Transverse colon (tissue), 4 donors: ENCODE measurements at regions not wholly inside any gene's neighbourhood (a gene's known extent, or its start where the extent isn't known, plus 50 kb on each side); places are given as distances from the start of the nearest gene placed in this dataset.

Source experiments
- DNase-seq: peaks from one replicate; pipeline ENCODE4 v3.0.0-alpha.2; 2019
- H3K27ac ChIP-seq, 4 donors: fragments of 200-600 bp; sonication (generic); 2 replicates each; pipeline ENCODE4 v1.5.1; 2016 to 2018; ENCODE audit warnings: inconsistent platforms in 4 of 4
- H3K27me3 ChIP-seq: fragments of 200-600 bp; sonication (generic); 2 replicates; pipeline ENCODE4 v1.5.1; 2017; ENCODE audit warnings: inconsistent platforms
- H3K36me3 ChIP-seq, 4 donors: fragments of 200-600 bp; sonication (generic); 2 replicates each; pipeline ENCODE4 v1.5.1; 2017 to 2019; ENCODE audit warnings: inconsistent platforms in 4 of 4
- H3K4me1 ChIP-seq, 4 donors: fragments of 200-600 bp; sonication (generic); 2 replicates each; pipeline ENCODE4 v1.5.1; 2017 to 2020; ENCODE audit warnings: inconsistent platforms in 4 of 4
- H3K4me3 ChIP-seq, 4 donors: fragments of 200-600 bp; sonication (generic); 1 replicate in 1 of 4; 2 replicates in 3 of 4; pipeline versions ENCODE4 v1.5.1 to v1.6.1; 2017 to 2019; ENCODE audit warnings: inconsistent platforms in 4 of 4
- H3K9me3 ChIP-seq, 2 donors: fragments of 200-600 bp; sonication (generic); 2 replicates each; pipeline ENCODE4 v1.5.1; 2017 to 2019; ENCODE audit warnings: inconsistent platforms in 2 of 2
- EP300 ChIP-seq: sonication (generic); formaldehyde crosslinking; IDR thresholded peaks from one replicate; pipeline ENCODE4 v1.6.1; 2017; ENCODE audit warnings: antibody characterized with exemption, low read depth
- POLR2A ChIP-seq: fragments of 450-650 bp; IDR thresholded peaks from one replicate; pipeline ENCODE4 v1.6.1; 2016; ENCODE audit warnings: antibody characterized with exemption, mild to moderate bottlenecking, moderate library complexity
- POLR2AphosphoS5 ChIP-seq, 3 donors: sonication (generic); formaldehyde crosslinking; IDR thresholded peaks; one replicate each; pipeline ENCODE4 v1.6.1; 2016; ENCODE audit warnings: antibody characterized with exemption in 3 of 3
- WGBS, 2 donors: methylation state at CpG; one replicate each; pipeline ENCODE4 v1.1.5; 2018; ENCODE audit warnings: low coverage in 1 of 2; 5-methylcytosine and 5-hydroxymethylcytosine counted together
- in situ Hi-C, 4 donors: fragments of 200-750 bp; cut with MboI; loops; one replicate each; pipeline versions ENCODE4 v1.15.0 to v1.15.1; 2017; ENCODE audit warnings: low sequenced_read_pairs in 3 of 4, low pct_ligation_motif_present in 1 of 4, low pct_unique_long_range_greater_than_20kb in 1 of 4
- intact Hi-C: fragments of 100-400 bp; cut with DNase I; formaldehyde crosslinking; loops from one replicate; pipeline ENCODE4 v1.15.1; 2023; ENCODE audit warnings: low total_unique reads
- TF ChIP-seq, protein P1 (sequence below), 5 experiments: fragments of 200-600 bp in 3 of 5; fragments of 450-650 bp in 2 of 5; sonication (generic) in 3 of 5; IDR thresholded peaks; 1 replicate in 2 of 5; 2 replicates in 3 of 5; pipeline ENCODE4 v1.5.1; 2016 to 2017; ENCODE audit warnings: antibody characterized with exemption in 5 of 5, inconsistent platforms in 3 of 5, mild to moderate bottlenecking in 2 of 5, moderate library complexity in 1 of 5

DNA sequence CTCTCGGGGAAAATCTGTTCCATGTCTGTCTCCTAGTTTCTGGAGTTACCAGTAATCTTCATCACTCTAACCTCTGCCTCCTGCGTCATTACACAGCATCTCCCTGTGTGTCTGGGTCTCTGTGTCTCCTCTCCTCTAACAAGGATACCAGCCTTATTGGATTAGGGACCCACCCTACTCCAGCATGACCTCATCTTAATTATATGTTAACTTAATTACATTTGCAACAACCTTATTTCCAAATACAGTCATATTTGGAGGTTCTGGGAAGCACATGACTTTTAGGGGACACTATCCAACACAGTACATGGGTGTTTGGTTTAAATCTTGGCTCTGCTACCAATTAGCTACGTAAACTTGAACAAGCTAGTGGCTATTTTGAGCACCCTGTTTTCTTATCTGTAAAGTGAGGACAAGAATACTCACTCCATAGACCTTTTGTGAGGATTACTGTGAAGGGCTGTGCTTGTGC, 83.9 kb upstream of the SGIP1 start:
- Histone ChIP-seq H3K4me3 (no peak overlapping the region), H3K4me1 (peaks cover 0 to 32% (median 7%) of the 10 kb centered on the region in 4 donors), H3K36me3 (no peaks in the 10 kb centered on the region), H3K9me3 (no peaks in the 10 kb centered on the region), H3K27me3 (no peaks in the 10 kb centered on the region), H3K27ac (peak overlapping the region; percentile 38 to 68 (median 56))
- intact Hi-C loops: no loop called here
- 62 to 88% methylated on average over 1 to 3 of the region's 3 CpGs for WGBS, 2 donors
- DNase-seq: no peak
- in situ Hi-C loops: loop anchor here (10.0 to 25.0 kb wide), 4 partner anchors 488 to 738 kb away; no protein-coding TSS in a partner anchor
- TF ChIP-seq EP300 (peak; percentile 32), POLR2AphosphoS5 (IDR thresholded peaks at IDR 0.05) (peak in 2 of 3 donors; percentile 36 to 54), POLR2A (no peak)

- H3K27ac ChIP-seq: peak overlapping the region; percentile 38 to 68 (median 56)
These were observed 83.1 kb upstream of the SGIP1 start for GRCh38 chr1:66450847-66451246.

DNA sequence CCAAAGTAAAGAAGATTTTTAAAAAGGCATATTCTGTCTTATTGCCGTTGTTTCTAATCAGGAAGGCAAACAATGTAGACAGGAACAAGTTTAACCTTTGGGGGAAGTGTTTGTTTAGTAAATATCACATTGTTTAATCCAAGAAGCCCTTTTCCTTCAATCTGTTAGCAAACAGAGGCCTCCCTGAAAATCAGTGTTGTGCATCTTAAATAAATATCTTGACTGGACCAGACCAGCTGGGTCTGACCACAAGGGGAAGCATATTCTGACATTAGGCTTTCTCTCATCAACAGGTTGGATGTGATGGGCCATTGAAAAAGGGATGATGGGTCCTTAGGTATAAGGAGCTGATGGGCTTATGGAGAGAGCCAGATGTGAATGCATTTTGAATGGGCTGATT, 81.8 kb upstream of the SGIP1 start:
- H3K27me3 ChIP-seq: no peaks in the 10 kb centered on the region
- H3K36me3 ChIP-seq: no peaks in the 10 kb centered on the region
- WGBS, 2 donors: 43 to 48% methylated on average over 1 of the region's 1 CpG
- H3K27ac ChIP-seq: no peak overlapping the region
- TF ChIP-seq, protein P1, sequence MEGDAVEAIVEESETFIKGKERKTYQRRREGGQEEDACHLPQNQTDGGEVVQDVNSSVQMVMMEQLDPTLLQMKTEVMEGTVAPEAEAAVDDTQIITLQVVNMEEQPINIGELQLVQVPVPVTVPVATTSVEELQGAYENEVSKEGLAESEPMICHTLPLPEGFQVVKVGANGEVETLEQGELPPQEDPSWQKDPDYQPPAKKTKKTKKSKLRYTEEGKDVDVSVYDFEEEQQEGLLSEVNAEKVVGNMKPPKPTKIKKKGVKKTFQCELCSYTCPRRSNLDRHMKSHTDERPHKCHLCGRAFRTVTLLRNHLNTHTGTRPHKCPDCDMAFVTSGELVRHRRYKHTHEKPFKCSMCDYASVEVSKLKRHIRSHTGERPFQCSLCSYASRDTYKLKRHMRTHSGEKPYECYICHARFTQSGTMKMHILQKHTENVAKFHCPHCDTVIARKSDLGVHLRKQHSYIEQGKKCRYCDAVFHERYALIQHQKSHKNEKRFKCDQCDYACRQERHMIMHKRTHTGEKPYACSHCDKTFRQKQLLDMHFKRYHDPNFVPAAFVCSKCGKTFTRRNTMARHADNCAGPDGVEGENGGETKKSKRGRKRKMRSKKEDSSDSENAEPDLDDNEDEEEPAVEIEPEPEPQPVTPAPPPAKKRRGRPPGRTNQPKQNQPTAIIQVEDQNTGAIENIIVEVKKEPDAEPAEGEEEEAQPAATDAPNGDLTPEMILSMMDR (IDR thresholded peaks at IDR 0.05): no peak
- TF ChIP-seq POLR2AphosphoS5 (IDR thresholded peaks at IDR 0.05) (no peak), EP300 (no peak), POLR2A (no peak)
- H3K4me3 ChIP-seq: no peak overlapping the region
- no peaks in the 10 kb centered on the region for H3K9me3 ChIP-seq
- H3K4me1 ChIP-seq: peaks cover 0 to 16% (median 0%) of the 10 kb centered on the region in 4 donors
- DNase-seq: no peak
- in situ Hi-C loops (loop anchor here (10.0 to 25.0 kb wide), 4 partner anchors 490 to 740 kb away; no protein-coding TSS in a partner anchor), intact Hi-C loops (no loop called here)

More at GRCh38 chr1:66450847-66451246, 83.1 kb upstream of the SGIP1 start:
- in situ Hi-C loops (loop anchor here (10.0 to 25.0 kb wide), 4 partner anchors 489 to 739 kb away; no protein-coding TSS in a partner anchor), intact Hi-C loops (no loop called here)
- TF ChIP-seq, protein P1 (IDR thresholded peaks at IDR 0.05): no peak
- TF ChIP-seq EP300 (no peak), POLR2AphosphoS5 (IDR thresholded peaks at IDR 0.05) (no peak), POLR2A (no peak)
- Histone ChIP-seq H3K4me1 (peaks cover 0 to 24% (median 0%) of the 10 kb centered on the region in 4 donors), H3K27me3 (no peaks in the 10 kb centered on the region), H3K9me3 (no peaks in the 10 kb centered on the region), H3K36me3 (no peaks in the 10 kb centered on the region), H3K4me3 (no peak overlapping the region)
- WGBS, 2 donors: 67 to 83% methylated on average over 1 of the region's 1 CpG
- no peak for DNase-seq

DNA sequence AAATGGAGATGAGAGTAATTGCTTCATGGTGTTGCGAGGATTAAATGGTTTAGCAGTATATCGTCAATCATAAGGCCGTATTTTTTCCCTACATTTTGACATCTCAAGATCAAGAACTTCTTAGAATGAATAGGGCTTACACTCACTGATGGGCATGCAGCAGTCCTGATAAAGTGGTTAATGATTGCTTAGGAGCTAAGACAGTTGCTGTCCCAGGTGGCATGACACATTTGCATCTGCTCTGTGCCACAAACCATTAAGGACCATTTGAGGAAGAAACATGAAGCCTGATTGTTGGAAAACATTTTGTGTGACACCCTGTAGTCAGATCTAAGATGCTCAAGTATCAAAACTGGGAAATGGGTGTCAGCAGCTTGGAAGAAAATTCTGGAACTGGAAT, 81.0 kb upstream of the SGIP1 start:
- Histone ChIP-seq H3K4me3 (no peak overlapping the region), H3K36me3 (no peaks in the 10 kb centered on the region), H3K9me3 (no peaks in the 10 kb centered on the region), H3K27ac (no peak overlapping the region), H3K27me3 (no peaks in the 10 kb centered on the region), H3K4me1 (peaks cover 0 to 16% (median 0%) of the 10 kb centered on the region in 4 donors)
- intact Hi-C loops: no loop called here
- in situ Hi-C loops: loop anchor here (10.0 to 25.0 kb wide), 4 partner anchors 491 to 741 kb away; no protein-coding TSS in a partner anchor
- no peak for TF ChIP-seq POLR2AphosphoS5 (IDR thresholded peaks at IDR 0.05)
- TF ChIP-seq, protein P1 (IDR thresholded peaks at IDR 0.05): no peak
- TF ChIP-seq EP300: no peak
- no peak for TF ChIP-seq POLR2A
- 94 to 95% methylated on average over 3 of the region's 3 CpGs for WGBS, 2 donors
- DNase-seq: no peak
